GM19467 (cell line): ENCODE measurements at regions not wholly inside any gene's neighbourhood (a gene's known extent, or its start where the extent isn't known, plus 50 kb on each side); places are given as distances from the start of the nearest gene placed in this dataset.

Experiments used
- ATAC-seq: cut with Tn5 transposase; IDR thresholded peaks from one replicate; pipeline ENCODE4 v1.9.1; 2021; ENCODE audit warnings: mild to moderate bottlenecking, moderate library complexity; ENCODE audit not compliant: unreplicated experiment

- no peak for ATAC-seq
Measured at GRCh38 chr2:81551040-81551634, 1246.6 kb upstream of the LRRTM1 start.

- ATAC-seq: no peak
Measured at GRCh38 chr2:81550277-81550676, 1245.7 kb upstream of the LRRTM1 start.

- ATAC-seq: no peak
Measured at GRCh38 chr2:81549646-81550045, 1245.1 kb upstream of the LRRTM1 start.

GRCh38 chr2:81545626-81546025, 1241.1 kb upstream of the LRRTM1 start:
- ATAC-seq: no peak

- ATAC-seq: no peak
Measured at GRCh38 chr2:81542119-81542518, 1237.6 kb upstream of the LRRTM1 start.

- no peak for ATAC-seq
Measured at GRCh38 chr2:81529944-81530343, 1225.4 kb upstream of the LRRTM1 start.

GRCh38 chr2:81528852-81529480, 1224.4 kb upstream of the LRRTM1 start:
- peak; percentile 82 for ATAC-seq

- ATAC-seq: no peak
Measured at GRCh38 chr2:81523344-81523743, 1218.8 kb upstream of the LRRTM1 start.

- no peak for ATAC-seq
Measured at GRCh38 chr2:81513328-81513727, 1208.8 kb upstream of the LRRTM1 start.

GRCh38 chr2:81505586-81505985, 1201.0 kb upstream of the LRRTM1 start:
- ATAC-seq: no peak

GRCh38 chr2:81495556-81495955, 1191.0 kb upstream of the LRRTM1 start:
- no peak for ATAC-seq

GRCh38 chr2:81483254-81483653, 1178.7 kb upstream of the LRRTM1 start:
- ATAC-seq: no peak

- ATAC-seq: no peak
Measured at GRCh38 chr2:81481994-81482368, 1177.4 kb upstream of the LRRTM1 start.

GRCh38 chr2:81481242-81481993, 1176.9 kb upstream of the LRRTM1 start:
- no peak for ATAC-seq

- no peak for ATAC-seq
Measured at GRCh38 chr2:81467096-81467495, 1162.5 kb upstream of the LRRTM1 start.

- ATAC-seq: no peak
Measured at GRCh38 chr2:81462420-81462819, 1157.9 kb upstream of the LRRTM1 start.

GRCh38 chr2:81445176-81445575, 1140.6 kb upstream of the LRRTM1 start:
- no peak for ATAC-seq

- ATAC-seq: no peak
Measured at GRCh38 chr2:81437456-81438000, 1133.0 kb upstream of the LRRTM1 start.

GRCh38 chr2:81436256-81436655, 1131.7 kb upstream of the LRRTM1 start:
- ATAC-seq: no peak

- ATAC-seq: no peak
Measured at GRCh38 chr2:81412681-81413080, 1108.1 kb upstream of the LRRTM1 start.

- no peak for ATAC-seq
Measured at GRCh38 chr2:81403508-81403907, 1099.0 kb upstream of the LRRTM1 start.

GRCh38 chr2:81396417-81397019, 1092.0 kb upstream of the LRRTM1 start:
- no peak for ATAC-seq
